Stimulated activated CD4-positive, alpha-beta T cell treated with anti-CD3 and anti-CD28 coated beads, Interleukin-15, amount 100 ng/mL, for 24 hours (primary cell): ENCODE measurements at regions not wholly inside any gene's neighbourhood (a gene's known extent, or its start where the extent isn't known, plus 50 kb on each side); places are given as distances from the start of the nearest gene placed in this dataset.

Source experiments
- DNase-seq: peaks from one replicate; pipeline ENCODE4 v3.0.0-alpha.2; 2020

- no peak for DNase-seq
Observed at GRCh38 chr1:53400761-53401674, 58.2 kb upstream of the DMRTB1 start.

GRCh38 chr1:53401813-53402745, 57.1 kb upstream of the DMRTB1 start:
- DNase-seq = no peak

GRCh38 chr1:53402891-53403655, 56.1 kb upstream of the DMRTB1 start:
- DNase-seq = no peak

GRCh38 chr1:53405737-53406136, 53.5 kb upstream of the DMRTB1 start:
- DNase-seq = no peak

GRCh38 chr1:53406551-53407235, 52.5 kb upstream of the DMRTB1 start:
- DNase-seq = no peak

GRCh38 chr1:53408013-53408754, 51.0 kb upstream of the DMRTB1 start:
- DNase-seq = no peak

- no peak for DNase-seq
Observed at GRCh38 chr1:53408755-53409129, 50.5 kb upstream of the DMRTB1 start.

- DNase-seq = no peak
Observed at GRCh38 chr1:53409233-53409632, 50.0 kb upstream of the DMRTB1 start.
